Ovary (tissue), 3 donors: ENCODE measurements at regions not wholly inside any gene's neighbourhood (a gene's known extent, or its start where the extent isn't known, plus 50 kb on each side); places are given as distances from the start of the nearest gene placed in this dataset.

Experiments
- EP300 ChIP-seq: sonication (generic); formaldehyde crosslinking; IDR thresholded peaks from one replicate; pipeline ENCODE4 v1.6.1; 2017; ENCODE audit warnings: antibody characterized with exemption
- POLR2A ChIP-seq: fragments of 450-650 bp; IDR thresholded peaks from one replicate; pipeline ENCODE4 v1.6.1; 2017; ENCODE audit warnings: antibody characterized with exemption, mild to moderate bottlenecking, moderate library complexity
- TF ChIP-seq, protein P1 (sequence below), 3 donors: fragments of 450-650 bp in 2 of 3; fragments of 200-600 bp in 1 of 3; IDR thresholded peaks; one replicate each; pipeline versions ENCODE4 v1.5.1 to v1.8.0; 2016 to 2022; ENCODE audit warnings: antibody characterized with exemption in 3 of 3, mild to moderate bottlenecking in 1 of 3
- donor health status: DM: no; HTN: no; CAD: no.

DNA sequence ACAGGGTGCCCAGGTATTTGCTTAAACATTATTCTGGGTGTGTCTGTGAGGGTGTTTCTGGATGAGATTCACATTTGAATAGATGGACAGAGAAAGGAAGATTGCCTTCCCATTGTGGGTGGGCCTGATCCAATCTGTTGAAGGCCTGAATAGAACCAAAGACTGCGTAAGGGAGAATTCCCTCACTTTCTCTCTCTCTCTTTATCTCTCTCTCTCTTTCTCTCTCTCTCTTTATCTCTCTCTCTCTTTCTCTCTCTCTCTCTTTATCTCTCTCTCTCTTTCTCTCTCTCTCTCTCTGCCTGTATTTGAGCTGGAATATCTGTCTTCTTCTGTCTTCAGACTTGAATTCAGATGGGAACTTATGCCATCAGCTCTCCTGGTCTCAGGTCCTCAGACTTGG lies 148.4 kb downstream of the FAM124B start:
- TF ChIP-seq, protein P1, sequence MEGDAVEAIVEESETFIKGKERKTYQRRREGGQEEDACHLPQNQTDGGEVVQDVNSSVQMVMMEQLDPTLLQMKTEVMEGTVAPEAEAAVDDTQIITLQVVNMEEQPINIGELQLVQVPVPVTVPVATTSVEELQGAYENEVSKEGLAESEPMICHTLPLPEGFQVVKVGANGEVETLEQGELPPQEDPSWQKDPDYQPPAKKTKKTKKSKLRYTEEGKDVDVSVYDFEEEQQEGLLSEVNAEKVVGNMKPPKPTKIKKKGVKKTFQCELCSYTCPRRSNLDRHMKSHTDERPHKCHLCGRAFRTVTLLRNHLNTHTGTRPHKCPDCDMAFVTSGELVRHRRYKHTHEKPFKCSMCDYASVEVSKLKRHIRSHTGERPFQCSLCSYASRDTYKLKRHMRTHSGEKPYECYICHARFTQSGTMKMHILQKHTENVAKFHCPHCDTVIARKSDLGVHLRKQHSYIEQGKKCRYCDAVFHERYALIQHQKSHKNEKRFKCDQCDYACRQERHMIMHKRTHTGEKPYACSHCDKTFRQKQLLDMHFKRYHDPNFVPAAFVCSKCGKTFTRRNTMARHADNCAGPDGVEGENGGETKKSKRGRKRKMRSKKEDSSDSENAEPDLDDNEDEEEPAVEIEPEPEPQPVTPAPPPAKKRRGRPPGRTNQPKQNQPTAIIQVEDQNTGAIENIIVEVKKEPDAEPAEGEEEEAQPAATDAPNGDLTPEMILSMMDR (IDR thresholded peaks at IDR 0.05): no peak
- TF ChIP-seq POLR2A: no peak
- TF ChIP-seq EP300: no peak
